PC-9 (cell line): ENCODE measurements at regions not wholly inside any gene's neighbourhood (a gene's known extent, or its start where the extent isn't known, plus 50 kb on each side); places are given as distances from the start of the nearest gene placed in this dataset.
"Not testable (repeated sequence)": the region's sequence is repeated elsewhere in the genome, so short reads cannot be mapped to it uniquely, and the experiment has no call there.

ENCODE experiments used
- EZH2 ChIP-seq: fragments of 200-600 bp; sonication (generic); IDR thresholded peaks from 2 replicates; pipeline ENCODE4 v1.8.0; 2017; ENCODE audit warnings: antibody characterized with exemption, low read depth
- TF ChIP-seq, protein P1 (sequence below): fragments of 200-600 bp; sonication (generic); conservative IDR thresholded peaks from 2 replicates; pipeline ENCODE4 v1.6.1; 2017; ENCODE audit warnings: mixed run types, antibody characterized with exemption, mild to moderate bottlenecking, moderate library complexity

DNA sequence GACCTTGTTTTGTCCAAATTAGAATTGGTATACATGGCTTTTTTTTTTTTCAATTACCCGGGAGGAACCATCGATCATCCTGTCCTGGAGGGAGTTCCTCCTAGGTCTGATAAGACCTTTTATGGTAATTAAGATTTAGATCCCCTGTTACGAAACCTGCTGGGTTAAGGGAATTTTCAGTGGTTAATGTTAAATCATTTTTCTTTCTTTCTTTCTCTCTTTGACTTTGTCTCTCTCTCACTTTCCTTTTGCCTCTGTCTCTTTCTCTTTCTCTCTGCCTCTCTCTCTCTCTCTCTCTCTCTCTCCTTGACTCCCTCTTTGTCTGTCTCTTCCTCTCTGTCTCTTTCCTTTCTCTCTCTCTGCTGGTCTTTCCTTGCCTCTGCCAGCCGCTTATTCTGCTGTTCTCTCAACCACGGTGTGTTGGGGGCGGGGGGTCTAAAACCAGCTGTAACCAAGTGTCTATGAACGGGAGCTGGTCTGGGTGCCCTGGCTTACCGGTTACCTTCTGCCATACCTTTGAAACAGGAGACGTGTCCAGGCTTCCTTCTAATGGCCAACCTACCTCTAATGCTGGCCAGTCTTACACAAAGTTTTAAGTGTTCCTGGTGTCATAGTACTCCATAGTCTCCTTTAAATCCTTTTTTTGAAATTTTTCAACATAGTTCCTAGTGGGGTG is 815.1 kb downstream of the TRIB2 start:
- TF ChIP-seq, protein P1, sequence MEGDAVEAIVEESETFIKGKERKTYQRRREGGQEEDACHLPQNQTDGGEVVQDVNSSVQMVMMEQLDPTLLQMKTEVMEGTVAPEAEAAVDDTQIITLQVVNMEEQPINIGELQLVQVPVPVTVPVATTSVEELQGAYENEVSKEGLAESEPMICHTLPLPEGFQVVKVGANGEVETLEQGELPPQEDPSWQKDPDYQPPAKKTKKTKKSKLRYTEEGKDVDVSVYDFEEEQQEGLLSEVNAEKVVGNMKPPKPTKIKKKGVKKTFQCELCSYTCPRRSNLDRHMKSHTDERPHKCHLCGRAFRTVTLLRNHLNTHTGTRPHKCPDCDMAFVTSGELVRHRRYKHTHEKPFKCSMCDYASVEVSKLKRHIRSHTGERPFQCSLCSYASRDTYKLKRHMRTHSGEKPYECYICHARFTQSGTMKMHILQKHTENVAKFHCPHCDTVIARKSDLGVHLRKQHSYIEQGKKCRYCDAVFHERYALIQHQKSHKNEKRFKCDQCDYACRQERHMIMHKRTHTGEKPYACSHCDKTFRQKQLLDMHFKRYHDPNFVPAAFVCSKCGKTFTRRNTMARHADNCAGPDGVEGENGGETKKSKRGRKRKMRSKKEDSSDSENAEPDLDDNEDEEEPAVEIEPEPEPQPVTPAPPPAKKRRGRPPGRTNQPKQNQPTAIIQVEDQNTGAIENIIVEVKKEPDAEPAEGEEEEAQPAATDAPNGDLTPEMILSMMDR, result not testable (repeated sequence)
- TF ChIP-seq EZH2, result not testable (repeated sequence)
